ENCODE measurements at regions not wholly inside any gene's neighbourhood (a gene's known extent, or its start where the extent isn't known, plus 50 kb on each side); places are given as distances from the start of the nearest gene placed in this dataset.

- no peak overlapping the region for H2AFZ ChIP-seq (ENCODE audit: low read length)
- H3K79me2 ChIP-seq (ENCODE audit: insufficient read depth, low read length) = no peaks in the 10 kb centered on the region
- TF ChIP-seq PHF8 (CRISPR knock-in tag; IDR thresholded peaks at IDR 0.05) = no peak
- no peak for TF ChIP-seq KLF15 (CRISPR knock-in tag; IDR thresholded peaks at IDR 0.05; ENCODE audit: borderline replicate concordance)
- TF ChIP-seq SP4 (CRISPR knock-in tag; IDR thresholded peaks at IDR 0.05) = no peak
- no peak for TF ChIP-seq ZNF142 (CRISPR knock-in tag; IDR thresholded peaks at IDR 0.05)
- TF ChIP-seq NFE2 (CRISPR knock-in tag; IDR thresholded peaks at IDR 0.05) = no peak
- no peak for TF ChIP-seq ZNF274 (CRISPR knock-in tag; IDR thresholded peaks at IDR 0.05)
- TF ChIP-seq ZC3H13 (CRISPR knock-in tag; IDR thresholded peaks at IDR 0.05) = no peak
- no peak for TF ChIP-seq PBX2 (CRISPR knock-in tag; IDR thresholded peaks at IDR 0.05)
- TF ChIP-seq ATRX (CRISPR knock-in tag; IDR thresholded peaks at IDR 0.05; ENCODE audit: borderline replicate concordance) = no peak
- no peak for TF ChIP-seq IKZF5 (CRISPR knock-in tag; IDR thresholded peaks at IDR 0.05)
- TF ChIP-seq ZNF782 (CRISPR knock-in tag; IDR thresholded peaks at IDR 0.05; ENCODE audit: borderline replicate concordance) = no peak
- no peak for TF ChIP-seq SMYD3 (CRISPR knock-in tag; IDR thresholded peaks at IDR 0.05)
- no peak for TF ChIP-seq SKI (IDR thresholded peaks at IDR 0.05; ENCODE audit: partially characterized antibody)
- TF ChIP-seq YEATS2 (CRISPR knock-in tag; IDR thresholded peaks at IDR 0.05; ENCODE audit: borderline replicate concordance) = no peak
- TF ChIP-seq REL (CRISPR knock-in tag; conservative IDR thresholded peaks at IDR 0.05) = no peak
- no peaks in the 10 kb centered on the region for H4K20me1 ChIP-seq (ENCODE audit: insufficient read depth, low read length)
- no peak for ATAC-seq
- no peak for FAIRE-seq
- H3K27ac ChIP-seq (ENCODE audit: extremely low read length, insufficient read depth, low read length) = no peak overlapping the region
- DNase-seq (ENCODE audit: low spot score) = no peak
- no peak overlapping the region for H3K4me2 ChIP-seq (ENCODE audit: low read depth, low read length)
- in situ Hi-C loops (cut with HindIII; ENCODE audit: extremely low pct_ligation_motif_present, low pct_unique_long_range_greater_than_20kb) = no loop called here
- H3K4me1 ChIP-seq (ENCODE audit: insufficient read depth, low read length) = no peaks in the 10 kb centered on the region
- ChIA-PET CTCF (ENCODE audit: low intra/inter-chr PET ratio, low total read pairs) (no interaction called here), POLR2A (no interaction called here)
- 0% methylated on average over 2 of the region's 2 CpGs for WGBS (ENCODE audit: low lambda C conversion rate)
- no peaks in the 10 kb centered on the region for H3K36me3 ChIP-seq (replicated peaks in 1 of 2; ENCODE audit: control insufficient read depth in 1 of 2, insufficient read depth in 2 of 2, low read length in 2 of 2)
- H3K4me3 ChIP-seq (replicated peaks in 1 of 3; ENCODE audit: insufficient read depth in 1 of 3, low read depth in 2 of 3, low read length in 3 of 3) = no peak overlapping the region
- intact Hi-C loops (cut with micrococcal nuclease; ENCODE audit: unreplicated experiment) = no loop called here
- no peak overlapping the region for H3K9ac ChIP-seq (ENCODE audit: insufficient read depth, low read depth, low read length)
- no peaks in the 10 kb centered on the region; the same call in 1 of the 2 replicates for H3K9me3 ChIP-seq (ENCODE audit: low read length)
- BruUV-seq (replicated peaks) = no TSS peak
- H3K27me3 ChIP-seq (ENCODE audit: control insufficient read depth in 1 of 2, insufficient read depth in 2 of 2, low read length in 2 of 2) = no peaks in the 10 kb centered on the region
Measured at GRCh38 chr11:37078521-37078920, 480.5 kb upstream of the RAG2 start.

Data from HepG2 (cell line).